Suprapubic skin (tissue), 4 donors: ENCODE measurements at regions not wholly inside any gene's neighbourhood (a gene's known extent, or its start where the extent isn't known, plus 50 kb on each side); places are given as distances from the start of the nearest gene placed in this dataset.

Experiments
- DNase-seq, 2 donors: peaks; one replicate each; pipeline ENCODE4 v3.0.0-alpha.2; 2019; ENCODE audit warnings: low spot score in 2 of 2
- H3K27ac ChIP-seq: fragments of 200-600 bp; sonication (generic); one replicate; pipeline ENCODE4 v1.5.1; 2019
- H3K27me3 ChIP-seq: fragments of 200-600 bp; sonication (generic); one replicate; pipeline ENCODE4 v1.5.1; 2019
- H3K36me3 ChIP-seq: fragments of 200-600 bp; sonication (generic); one replicate; pipeline ENCODE4 v1.5.1; 2019
- H3K4me1 ChIP-seq: fragments of 200-600 bp; sonication (generic); one replicate; pipeline ENCODE4 v1.5.1; 2019
- H3K4me3 ChIP-seq: fragments of 200-600 bp; sonication (generic); one replicate; pipeline ENCODE4 v1.5.1; 2019; ENCODE audit warnings: mild to moderate bottlenecking
- H3K9me3 ChIP-seq: fragments of 200-600 bp; sonication (generic); one replicate; pipeline ENCODE4 v1.5.1; 2019
- EP300 ChIP-seq: sonication (generic); formaldehyde crosslinking; IDR thresholded peaks from one replicate; pipeline ENCODE4 v1.6.1; 2017; ENCODE audit warnings: antibody characterized with exemption
- POLR2A ChIP-seq, 2 donors: fragments of 450-650 bp; IDR thresholded peaks; one replicate each; pipeline ENCODE4 v1.6.1; 2017; ENCODE audit warnings: antibody characterized with exemption in 2 of 2, mild to moderate bottlenecking in 2 of 2, moderate library complexity in 2 of 2
- POLR2AphosphoS5 ChIP-seq, 3 donors: sonication (generic); formaldehyde crosslinking; IDR thresholded peaks; one replicate each; pipeline ENCODE4 v1.6.1; 2017; ENCODE audit warnings: antibody characterized with exemption in 3 of 3
- WGBS: methylation state at CpG from one replicate; pipeline ENCODE4 v1.1.5; 2018; 5-methylcytosine and 5-hydroxymethylcytosine counted together
- TF ChIP-seq, protein P1 (sequence below), 2 donors: fragments of 200-600 bp in 1 of 2; fragments of 450-650 bp in 1 of 2; sonication (generic) in 1 of 2; IDR thresholded peaks; one replicate each; pipeline ENCODE4 v1.5.1; 2016 to 2019; ENCODE audit warnings: antibody characterized with exemption in 2 of 2, mild to moderate bottlenecking in 1 of 2, moderate library complexity in 1 of 2

GRCh38 chr16:80298676-80299075, 242.1 kb upstream of the DYNLRB2 start:
- H3K9me3 ChIP-seq = no peaks in the 10 kb centered on the region
- H3K4me1 ChIP-seq = no peaks in the 10 kb centered on the region
- DNase-seq = no peak
- TF ChIP-seq, protein P1, sequence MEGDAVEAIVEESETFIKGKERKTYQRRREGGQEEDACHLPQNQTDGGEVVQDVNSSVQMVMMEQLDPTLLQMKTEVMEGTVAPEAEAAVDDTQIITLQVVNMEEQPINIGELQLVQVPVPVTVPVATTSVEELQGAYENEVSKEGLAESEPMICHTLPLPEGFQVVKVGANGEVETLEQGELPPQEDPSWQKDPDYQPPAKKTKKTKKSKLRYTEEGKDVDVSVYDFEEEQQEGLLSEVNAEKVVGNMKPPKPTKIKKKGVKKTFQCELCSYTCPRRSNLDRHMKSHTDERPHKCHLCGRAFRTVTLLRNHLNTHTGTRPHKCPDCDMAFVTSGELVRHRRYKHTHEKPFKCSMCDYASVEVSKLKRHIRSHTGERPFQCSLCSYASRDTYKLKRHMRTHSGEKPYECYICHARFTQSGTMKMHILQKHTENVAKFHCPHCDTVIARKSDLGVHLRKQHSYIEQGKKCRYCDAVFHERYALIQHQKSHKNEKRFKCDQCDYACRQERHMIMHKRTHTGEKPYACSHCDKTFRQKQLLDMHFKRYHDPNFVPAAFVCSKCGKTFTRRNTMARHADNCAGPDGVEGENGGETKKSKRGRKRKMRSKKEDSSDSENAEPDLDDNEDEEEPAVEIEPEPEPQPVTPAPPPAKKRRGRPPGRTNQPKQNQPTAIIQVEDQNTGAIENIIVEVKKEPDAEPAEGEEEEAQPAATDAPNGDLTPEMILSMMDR (IDR thresholded peaks at IDR 0.05) = no peak
- TF ChIP-seq EP300 (no peak), POLR2AphosphoS5 (IDR thresholded peaks at IDR 0.05) (no peak), POLR2A (IDR thresholded peaks at IDR 0.05) (no peak)
- no peak overlapping the region for H3K4me3 ChIP-seq
- H3K27ac ChIP-seq = no peak overlapping the region
- H3K27me3 ChIP-seq = no peaks in the 10 kb centered on the region
- no peaks in the 10 kb centered on the region for H3K36me3 ChIP-seq

GRCh38 chr16:80296034-80296433, 244.8 kb upstream of the DYNLRB2 start:
- H3K27me3 ChIP-seq = no peaks in the 10 kb centered on the region
- no peak overlapping the region for H3K27ac ChIP-seq
- no peak for DNase-seq
- H3K9me3 ChIP-seq = no peaks in the 10 kb centered on the region
- TF ChIP-seq EP300 (no peak), POLR2A (IDR thresholded peaks at IDR 0.05) (no peak), POLR2AphosphoS5 (IDR thresholded peaks at IDR 0.05) (no peak)
- TF ChIP-seq, protein P1 (IDR thresholded peaks at IDR 0.05) = no peak
- H3K36me3 ChIP-seq = no peaks in the 10 kb centered on the region
- 94% methylated on average over 7 of the region's 7 CpGs for WGBS
- H3K4me3 ChIP-seq = no peak overlapping the region
- no peaks in the 10 kb centered on the region for H3K4me1 ChIP-seq

DNA sequence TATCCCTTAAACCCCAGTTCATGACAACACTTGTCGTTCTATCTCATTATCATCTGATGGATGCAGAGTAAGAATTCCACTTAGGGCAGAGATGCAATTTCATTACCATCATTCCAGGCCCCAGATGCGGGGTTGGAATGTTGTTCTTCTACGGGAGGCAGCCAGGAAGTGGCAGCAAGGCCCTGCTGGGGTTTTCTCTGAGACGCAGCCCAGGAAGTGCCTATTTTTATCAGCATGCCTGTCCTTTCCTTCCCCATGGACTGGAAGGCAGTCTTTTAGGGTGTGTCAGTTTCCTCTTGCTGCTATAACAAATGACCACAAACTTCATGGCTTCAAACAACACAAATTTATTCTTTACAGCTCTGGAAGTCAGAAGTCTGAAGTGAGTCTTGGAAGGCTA, 246.6 kb upstream of the DYNLRB2 start:
- TF ChIP-seq EP300 (no peak), POLR2A (IDR thresholded peaks at IDR 0.05) (no peak), POLR2AphosphoS5 (IDR thresholded peaks at IDR 0.05) (no peak)
- TF ChIP-seq, protein P1 (IDR thresholded peaks at IDR 0.05) = no peak
- no peak for DNase-seq
- H3K27me3 ChIP-seq = no peaks in the 10 kb centered on the region
- H3K27ac ChIP-seq = no peak overlapping the region
- no peaks in the 10 kb centered on the region for H3K9me3 ChIP-seq
- WGBS = 80% methylated on average over 4 of the region's 4 CpGs
- no peaks in the 10 kb centered on the region for H3K36me3 ChIP-seq
- H3K4me3 ChIP-seq = no peak overlapping the region
- no peaks in the 10 kb centered on the region for H3K4me1 ChIP-seq

DNA sequence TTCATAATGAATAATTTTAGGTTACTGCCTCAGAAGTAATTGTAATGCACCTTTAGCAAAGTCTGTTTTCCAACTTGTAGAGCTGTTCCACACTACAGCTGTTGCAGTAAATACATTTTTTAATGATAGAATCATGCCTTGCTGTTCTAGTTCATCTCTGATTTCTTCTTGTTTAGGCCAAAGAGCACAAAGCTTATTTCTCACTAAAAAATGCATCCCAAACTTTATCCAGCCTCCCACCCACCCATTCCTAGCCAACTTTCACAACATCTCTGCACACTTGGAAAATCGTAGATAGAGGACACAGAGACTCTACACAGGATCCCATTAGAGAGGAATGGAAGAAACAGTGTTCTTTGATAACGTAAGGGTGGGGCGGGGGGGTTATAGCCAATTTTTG, 252.2 kb upstream of the DYNLRB2 start:
- TF ChIP-seq POLR2AphosphoS5 (IDR thresholded peaks at IDR 0.05) = no peak
- no peak for TF ChIP-seq POLR2A (IDR thresholded peaks at IDR 0.05)
- TF ChIP-seq, protein P1 (IDR thresholded peaks at IDR 0.05) = no peak
- TF ChIP-seq EP300 = no peak
- no peak for DNase-seq
- Histone ChIP-seq H3K4me1 (no peaks in the 10 kb centered on the region), H3K27me3 (no peaks in the 10 kb centered on the region), H3K27ac (no peak overlapping the region), H3K9me3 (no peaks in the 10 kb centered on the region), H3K4me3 (no peak overlapping the region), H3K36me3 (no peaks in the 10 kb centered on the region)
- WGBS = 67% methylated on average over 3 of the region's 3 CpGs

GRCh38 chr16:80287674-80288073, 253.1 kb upstream of the DYNLRB2 start:
- 84% methylated on average over 1 of the region's 1 CpG for WGBS
- H3K9me3 ChIP-seq = no peaks in the 10 kb centered on the region

More at GRCh38 chr16:80287674-80288073, 253.1 kb upstream of the DYNLRB2 start:
- Histone ChIP-seq H3K4me3 (no peak overlapping the region), H3K4me1 (no peaks in the 10 kb centered on the region), H3K27me3 (no peaks in the 10 kb centered on the region), H3K36me3 (no peaks in the 10 kb centered on the region), H3K27ac (no peak overlapping the region)
- TF ChIP-seq POLR2AphosphoS5 (IDR thresholded peaks at IDR 0.05) = no peak
- TF ChIP-seq POLR2A (IDR thresholded peaks at IDR 0.05) = no peak
- TF ChIP-seq, protein P1 (IDR thresholded peaks at IDR 0.05) = no peak
- TF ChIP-seq EP300 = no peak
- DNase-seq = no peak
